Hematopoietic multipotent progenitor cell treated with erythropoietin and hydrocortisone succinate and interleukin-3 and kit ligand, for 15 days (in vitro differentiated cells): ENCODE measurements at regions not wholly inside any gene's neighbourhood (a gene's known extent, or its start where the extent isn't known, plus 50 kb on each side); places are given as distances from the start of the nearest gene placed in this dataset.

Experiments
- DNase-seq: peaks from one replicate; pipeline ENCODE4 v3.0.0-alpha.2; 2015; ENCODE audit warnings: low spot score

DNA sequence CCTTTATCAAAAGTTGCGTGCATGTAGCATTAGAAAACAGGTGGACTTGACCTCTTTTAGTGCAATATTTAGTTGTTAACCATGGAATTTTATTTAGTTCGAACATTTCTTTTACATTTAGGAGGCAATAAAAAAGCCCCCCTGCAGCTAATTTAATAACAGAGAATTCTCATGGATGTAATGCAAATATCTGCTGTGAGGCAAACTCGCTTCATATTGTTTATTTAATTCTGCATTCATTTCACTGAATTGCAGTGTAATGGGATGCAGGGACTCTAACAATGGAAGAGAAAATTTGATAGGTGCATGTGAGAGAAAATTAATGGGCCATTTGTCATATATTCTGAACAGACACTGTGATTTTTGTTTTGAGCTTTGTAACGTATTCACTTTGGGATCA is 205.1 kb upstream of the CHD1 start:
- no peak for DNase-seq

DNA sequence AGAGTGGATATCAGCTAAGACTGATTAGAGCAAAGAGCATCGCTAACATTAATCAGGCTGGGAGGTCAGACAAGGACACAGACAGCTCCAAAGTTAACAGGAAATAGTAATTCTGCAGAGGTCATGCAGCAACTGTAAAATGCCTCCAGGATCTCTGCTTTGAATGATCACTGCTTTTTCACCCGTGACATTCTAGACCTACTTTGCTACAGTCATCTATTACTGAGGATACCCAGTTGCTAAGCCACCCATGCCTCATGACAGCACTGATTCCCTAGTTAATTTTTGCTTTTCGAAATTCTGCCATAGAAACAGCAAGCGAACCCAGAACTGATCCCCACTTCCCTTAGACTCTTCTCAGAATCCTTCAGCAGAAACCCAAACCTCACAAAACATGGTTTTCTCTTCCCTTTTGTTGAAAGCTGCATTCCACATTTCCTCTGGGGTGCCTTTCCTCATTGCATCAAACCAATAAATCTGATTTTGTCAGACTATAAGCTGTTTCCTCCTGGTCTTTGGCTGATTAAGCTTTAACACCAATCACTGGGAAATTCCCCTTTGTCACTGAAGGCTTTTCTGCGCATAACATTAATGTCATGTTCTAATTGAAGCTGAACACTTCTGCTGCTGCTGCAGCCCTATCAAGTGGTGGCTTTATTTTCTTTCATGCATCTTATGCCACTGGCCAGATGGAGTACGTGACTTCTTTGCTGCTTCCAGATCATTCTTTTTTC is 201.1 kb upstream of the CHD1 start:
- DNase-seq: no peak

DNA sequence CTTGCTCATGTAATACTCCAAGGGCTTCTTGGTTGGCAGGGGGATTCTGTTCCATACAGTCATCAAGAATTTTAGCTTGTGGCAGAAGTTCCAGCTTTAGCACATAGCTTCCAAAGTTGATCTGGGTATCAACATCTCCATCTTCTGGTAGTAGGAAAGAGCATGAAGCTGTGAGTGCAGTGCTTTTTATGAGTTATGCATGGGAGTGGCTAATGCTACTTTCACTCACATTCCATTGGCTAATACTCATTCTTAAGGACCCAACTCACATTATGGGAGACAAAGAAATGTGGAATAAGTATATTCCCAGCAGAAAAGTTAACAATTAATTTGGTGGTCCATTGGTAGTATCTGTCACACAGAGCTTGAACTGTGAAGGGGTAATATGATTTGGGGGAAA is 194.2 kb upstream of the CHD1 start:
- DNase-seq: no peak

DNA sequence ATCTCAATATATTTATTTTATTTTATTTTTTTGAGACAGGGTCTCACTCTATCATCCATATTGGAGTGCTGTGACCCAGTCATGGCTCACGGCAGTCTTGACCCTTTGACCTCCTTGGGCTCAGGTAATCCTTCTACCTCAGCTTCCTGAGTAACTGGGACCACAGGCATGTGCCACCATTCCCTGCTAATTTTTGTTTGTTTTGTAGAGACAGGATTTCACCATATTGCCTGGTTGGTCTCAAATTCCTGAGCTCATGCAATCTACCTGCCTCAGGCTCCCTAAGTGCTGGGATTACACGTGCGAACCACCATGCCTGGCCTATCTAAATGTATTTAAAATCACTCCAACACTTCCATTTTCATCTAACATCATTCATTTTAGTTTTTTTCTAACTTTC is 190.5 kb upstream of the CHD1 start:
- no peak for DNase-seq

DNA sequence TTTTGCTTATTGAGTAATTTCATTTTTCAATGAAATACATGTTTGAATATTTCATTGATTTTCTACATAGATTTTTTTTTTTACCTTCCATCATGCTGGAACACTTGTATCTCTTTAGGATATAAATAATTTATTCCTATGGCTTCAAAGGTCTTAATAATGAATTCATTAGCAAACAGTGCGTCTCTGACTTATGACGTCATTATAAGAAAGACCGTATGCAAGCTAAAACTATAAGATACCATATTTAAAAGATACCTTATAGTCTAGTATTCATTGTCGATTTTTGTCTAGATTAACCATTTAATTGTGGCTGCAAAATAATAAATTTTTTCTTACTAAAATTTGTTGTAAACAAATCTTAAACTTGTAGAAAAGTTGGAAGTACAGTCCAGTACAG is 187.7 kb upstream of the CHD1 start:
- DNase-seq: no peak

DNA sequence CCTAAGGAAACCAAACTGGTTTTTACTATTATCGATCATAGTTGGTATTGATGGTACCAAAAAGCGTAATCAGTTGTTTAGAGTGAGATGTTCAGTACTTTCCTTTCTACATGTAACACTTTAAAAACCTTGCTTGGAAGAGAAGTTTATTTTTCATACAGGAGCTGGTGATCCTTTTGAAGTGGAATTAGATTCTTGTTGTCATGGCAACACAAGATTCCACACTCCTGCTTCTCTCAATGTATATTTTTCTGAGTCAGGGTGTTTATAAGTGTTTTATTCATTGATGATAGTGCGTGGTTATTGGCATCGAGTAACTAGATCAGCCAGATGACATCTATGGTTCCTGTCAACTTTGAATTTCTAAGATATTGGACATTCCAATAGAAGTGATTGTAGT is 181.1 kb upstream of the CHD1 start:
- no peak for DNase-seq

DNA sequence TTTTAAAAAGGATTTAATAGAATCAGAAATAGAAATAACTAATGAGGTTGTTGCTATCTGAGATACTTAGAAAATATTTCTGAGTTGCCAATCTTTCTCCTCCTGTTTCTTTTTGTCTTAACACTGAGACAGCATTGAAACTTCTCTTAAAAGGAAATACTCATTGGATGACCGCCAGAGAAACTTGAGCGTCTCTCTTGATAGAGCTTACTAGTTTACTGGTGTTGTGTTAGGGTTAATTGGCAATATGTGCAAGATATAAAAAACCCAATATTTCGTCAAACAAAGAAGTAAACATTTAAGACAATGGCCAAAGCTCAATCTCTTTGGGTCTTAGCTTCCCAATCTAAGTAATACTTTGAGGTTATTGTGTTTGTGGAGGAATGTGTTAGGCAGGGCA is 176.4 kb upstream of the CHD1 start:
- no peak for DNase-seq

DNA sequence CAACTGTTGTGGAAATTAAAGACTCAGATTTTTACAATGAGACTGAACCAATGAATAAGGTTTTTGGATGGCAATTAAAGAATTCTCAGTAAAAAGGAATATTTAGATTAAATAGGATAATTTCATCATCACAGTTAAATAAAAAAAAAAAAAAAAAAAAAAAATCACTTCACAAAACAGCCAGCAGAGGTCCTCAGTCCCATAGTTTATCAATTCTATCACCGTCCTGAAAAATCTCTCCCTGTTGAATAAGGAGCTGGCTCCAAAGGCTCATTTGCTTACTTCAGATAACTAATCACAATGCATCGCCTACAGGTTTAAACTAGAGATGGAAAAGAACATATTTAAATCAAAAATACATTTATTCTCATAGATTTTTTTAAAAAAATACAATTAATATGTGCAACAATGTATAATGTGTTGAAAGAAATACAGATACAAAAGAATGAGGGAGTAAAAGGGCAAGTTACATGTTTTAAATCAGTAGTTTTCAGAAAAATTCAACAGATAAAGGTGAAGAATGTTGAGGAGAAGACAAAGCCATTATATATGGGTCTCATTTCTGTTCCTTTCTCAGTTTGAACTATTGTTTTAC is 175.8 kb upstream of the CHD1 start:
- DNase-seq: peak; percentile 36

DNA sequence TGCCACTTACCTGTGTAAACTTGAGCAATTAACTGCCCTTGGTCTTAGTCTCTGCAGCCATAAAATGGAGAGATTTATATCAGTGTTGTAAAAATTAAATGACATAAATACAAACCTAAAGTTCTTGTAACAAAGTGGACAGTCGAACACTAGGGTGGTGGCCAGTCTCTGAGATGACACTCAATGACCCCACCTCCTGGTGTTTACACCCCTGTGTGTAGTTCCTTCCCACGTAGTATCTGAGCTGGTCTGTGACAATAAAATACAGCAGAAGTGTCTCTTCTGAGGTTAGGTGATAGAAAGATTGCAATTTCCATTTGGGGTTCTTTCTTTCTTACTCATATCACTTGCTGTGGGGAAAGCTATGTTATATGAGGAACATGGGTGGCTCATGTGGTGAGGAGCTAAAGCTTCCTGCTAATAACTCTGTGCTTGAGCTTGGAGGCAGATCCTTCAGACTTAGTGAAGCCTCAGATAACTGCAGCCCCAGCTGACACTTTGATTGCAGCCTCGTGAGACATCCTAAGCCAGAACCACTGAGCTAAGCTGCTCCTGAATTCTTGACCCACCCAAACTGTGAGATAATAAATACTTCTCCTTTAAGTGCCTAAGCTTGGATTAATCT is 173.4 kb upstream of the CHD1 start:
- no peak for DNase-seq

DNA sequence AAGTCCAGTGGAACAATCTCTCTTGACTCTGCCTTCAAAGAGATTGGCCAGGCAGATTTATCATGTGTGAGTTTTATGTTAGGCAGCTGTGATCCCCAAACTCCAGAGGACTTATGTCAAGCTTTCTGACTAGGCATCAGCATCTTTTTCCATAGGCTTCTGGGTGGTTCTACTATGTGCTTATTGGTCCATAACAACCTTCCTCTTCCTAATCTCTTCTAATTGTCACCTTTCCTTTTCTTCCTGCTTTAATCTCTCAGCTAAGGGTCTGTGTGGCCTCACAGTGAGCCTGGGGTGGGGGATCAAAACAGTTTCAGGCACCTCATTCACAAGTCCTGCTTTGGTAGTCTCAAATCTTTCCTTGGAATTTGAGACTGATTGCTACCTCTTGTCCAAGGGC is 170.9 kb upstream of the CHD1 start:
- no peak for DNase-seq

DNA sequence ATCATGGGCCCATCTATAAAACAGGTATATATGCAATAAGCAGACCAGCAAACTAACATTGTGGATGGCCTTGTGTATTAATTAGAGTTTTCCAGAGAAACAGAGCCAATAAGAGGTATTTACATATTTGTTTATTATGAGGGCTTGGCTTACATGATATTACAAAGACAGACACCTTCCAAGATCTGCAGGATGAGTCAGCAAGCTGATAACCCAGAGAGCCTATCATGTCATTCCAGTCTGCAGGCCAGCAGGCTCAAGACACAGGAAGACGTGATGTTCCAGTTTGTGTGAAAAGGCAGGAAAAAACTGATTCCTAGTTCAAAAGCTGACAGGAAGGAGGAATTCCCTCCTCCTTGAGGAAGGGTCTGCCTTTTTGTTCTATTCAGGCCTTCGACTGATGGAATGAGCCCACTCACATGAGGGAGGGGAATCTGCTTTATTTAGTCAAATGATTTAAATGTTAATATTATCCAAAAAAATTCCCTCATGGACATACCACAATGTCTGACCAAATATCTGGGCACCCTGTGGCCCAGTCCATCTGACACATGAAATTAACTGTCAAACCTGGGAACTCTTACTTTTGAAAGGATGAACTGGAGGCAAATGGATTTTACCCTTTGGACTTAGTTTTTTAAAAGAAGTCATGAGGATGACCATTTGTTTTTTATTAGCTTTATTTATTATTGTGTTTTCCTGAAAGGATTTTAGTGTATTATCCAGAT is 161.2 kb upstream of the CHD1 start:
- DNase-seq: no peak

DNA sequence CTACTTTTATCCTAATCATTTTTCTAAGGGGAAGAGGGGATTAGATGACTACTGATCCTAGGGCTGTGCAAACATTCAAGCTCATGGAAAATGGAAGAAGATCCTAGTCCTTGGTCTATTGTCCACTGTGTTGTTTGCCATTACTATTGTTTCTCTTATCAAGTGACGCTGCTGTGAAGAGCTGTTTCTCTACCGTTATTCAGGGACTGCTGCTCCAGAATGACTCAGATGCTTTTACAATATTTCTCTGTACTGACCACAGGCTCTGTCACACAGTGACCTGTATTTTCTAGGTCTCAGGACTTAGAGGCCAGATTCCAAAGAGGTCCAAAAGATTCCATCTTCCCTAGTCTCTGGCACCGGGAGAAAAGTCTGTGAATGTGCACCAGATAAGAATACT is 159.5 kb upstream of the CHD1 start:
- DNase-seq: no peak

DNA sequence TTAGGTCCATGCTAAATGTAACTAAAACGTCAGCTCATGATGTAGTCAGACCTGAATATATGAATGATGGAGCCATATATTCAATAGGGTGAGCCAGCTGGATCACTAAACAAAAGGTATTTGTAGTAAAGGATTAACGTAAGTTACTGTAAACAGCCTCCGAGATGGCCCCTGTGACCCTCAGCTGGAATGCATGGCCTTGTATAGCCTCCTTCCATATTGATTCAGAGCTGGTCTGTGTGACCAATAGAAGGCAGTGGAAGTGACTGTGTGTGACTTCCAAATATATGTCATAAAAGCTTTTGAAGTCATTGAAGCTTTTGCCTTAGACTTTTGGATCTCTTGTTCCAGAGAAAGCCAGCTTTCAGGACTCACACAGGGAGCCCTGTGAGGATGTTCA is 154.4 kb upstream of the CHD1 start:
- DNase-seq: no peak

DNA sequence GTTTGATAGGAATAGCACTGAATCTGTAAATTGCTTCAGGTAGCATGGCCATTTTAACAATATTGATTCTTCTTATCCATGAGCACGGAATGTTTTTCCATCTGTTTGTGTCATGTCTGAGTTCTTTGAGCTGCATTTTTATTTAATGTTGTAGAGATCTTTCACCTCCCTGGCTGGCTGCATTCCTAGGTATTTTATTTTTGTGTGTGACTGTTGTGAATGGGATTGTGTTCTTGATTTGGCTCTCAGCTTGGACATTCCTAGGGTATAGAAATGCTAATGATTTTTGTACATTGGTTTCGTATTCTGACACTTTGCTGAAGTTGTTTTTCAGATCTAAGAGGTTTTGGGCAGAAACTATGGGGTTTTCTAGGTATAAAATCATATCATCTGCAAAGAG is 152.9 kb upstream of the CHD1 start:
- DNase-seq: no peak

DNA sequence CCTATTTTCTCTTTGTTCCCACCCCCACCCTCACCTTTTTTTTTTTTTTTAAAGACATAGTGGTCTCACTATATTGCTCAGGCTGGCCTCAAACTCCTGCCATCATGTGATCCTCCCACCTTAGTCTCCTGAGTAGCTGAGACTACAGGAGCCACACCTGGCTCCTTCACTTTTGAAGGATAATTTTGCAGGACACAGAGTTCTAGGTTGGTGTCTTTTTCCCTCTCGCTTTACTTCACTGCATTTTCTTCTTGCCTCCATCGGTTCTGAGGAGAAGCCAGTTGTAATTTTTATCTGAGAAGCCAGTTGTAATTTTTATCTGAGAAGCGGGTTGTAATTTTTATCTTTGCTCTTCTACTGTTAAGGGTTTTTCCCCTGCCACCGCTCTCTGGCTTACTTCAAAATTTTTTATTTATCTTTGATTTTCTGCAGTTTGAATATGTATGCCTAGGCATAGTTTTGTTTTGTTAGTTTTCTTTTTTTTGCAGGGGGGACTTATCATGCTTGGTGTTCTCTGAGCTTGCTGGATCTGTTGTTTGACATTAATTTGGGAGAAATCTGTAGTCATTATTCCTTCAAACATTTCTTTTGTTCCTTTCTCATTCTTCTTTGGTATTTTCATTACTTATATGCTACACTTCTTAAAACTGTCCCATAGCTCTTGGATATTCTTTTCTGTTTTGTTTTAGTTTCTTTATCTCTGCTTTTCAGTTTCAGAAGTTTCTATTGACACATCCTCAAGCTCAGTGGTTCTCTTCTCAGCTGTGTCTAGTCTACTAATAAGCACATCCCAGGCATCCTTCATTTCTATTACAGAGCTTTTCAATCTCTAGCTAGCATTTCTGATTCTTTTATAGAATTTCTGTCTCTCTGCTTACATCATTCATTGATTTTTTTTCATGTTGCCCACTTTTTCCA is 148.2 kb upstream of the CHD1 start:
- peak; percentile 15 for DNase-seq

DNA sequence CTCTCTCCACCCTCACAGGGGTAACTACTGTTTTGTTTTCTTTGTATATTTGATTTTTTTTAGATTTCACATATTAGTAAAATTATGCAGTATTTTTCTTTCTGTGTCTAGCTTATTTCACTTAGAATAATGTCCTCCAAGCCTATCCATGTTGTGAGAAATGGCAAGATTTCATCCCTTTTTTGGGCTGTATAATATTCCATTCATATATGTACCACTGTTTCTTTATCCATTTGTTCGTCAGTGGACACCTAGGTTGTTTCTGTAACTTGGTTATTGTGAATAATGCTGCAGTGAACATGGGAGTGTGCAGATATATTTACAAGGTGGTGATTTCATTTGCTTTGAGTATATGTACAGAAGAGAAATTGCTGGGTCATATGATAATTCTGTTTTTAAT is 144.0 kb upstream of the CHD1 start:
- DNase-seq: no peak

DNA sequence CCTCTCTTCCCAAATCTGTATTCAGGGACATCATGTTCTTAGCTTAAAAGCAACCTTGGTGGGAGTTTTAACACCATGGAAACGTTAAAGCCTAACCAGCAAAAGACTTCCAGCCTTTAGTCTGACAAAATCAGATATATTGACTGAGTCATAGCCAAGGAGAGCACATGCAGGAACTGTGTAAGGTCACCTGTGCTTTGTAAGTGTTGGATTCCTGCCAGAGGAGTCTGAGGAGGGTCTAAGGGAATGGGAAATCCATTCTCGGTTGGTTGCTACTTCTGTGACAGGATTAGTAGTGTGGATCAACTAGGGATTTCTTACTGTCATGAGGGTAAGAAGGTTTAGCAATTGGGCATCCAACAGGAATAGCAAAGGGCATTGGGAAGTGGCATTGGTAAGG is 142.0 kb upstream of the CHD1 start:
- DNase-seq: no peak

DNA sequence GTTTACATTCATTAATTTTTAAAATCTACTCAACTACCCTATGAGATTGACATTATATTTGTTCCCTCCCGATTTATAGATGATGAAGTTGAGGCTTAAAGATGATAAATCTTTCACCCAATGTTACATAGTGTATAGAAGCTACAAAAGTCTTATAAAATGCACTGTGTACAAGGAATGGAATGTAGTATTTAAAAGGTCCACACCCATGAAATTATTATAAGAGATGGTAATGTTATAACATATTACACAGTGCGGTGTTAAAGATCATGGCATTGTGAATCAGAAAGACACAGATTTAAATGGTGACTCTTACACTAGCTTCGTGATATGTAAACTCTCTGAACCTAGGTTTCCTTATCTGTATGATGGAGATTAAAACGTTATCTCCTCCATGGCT is 141.6 kb upstream of the CHD1 start:
- DNase-seq: no peak

DNA sequence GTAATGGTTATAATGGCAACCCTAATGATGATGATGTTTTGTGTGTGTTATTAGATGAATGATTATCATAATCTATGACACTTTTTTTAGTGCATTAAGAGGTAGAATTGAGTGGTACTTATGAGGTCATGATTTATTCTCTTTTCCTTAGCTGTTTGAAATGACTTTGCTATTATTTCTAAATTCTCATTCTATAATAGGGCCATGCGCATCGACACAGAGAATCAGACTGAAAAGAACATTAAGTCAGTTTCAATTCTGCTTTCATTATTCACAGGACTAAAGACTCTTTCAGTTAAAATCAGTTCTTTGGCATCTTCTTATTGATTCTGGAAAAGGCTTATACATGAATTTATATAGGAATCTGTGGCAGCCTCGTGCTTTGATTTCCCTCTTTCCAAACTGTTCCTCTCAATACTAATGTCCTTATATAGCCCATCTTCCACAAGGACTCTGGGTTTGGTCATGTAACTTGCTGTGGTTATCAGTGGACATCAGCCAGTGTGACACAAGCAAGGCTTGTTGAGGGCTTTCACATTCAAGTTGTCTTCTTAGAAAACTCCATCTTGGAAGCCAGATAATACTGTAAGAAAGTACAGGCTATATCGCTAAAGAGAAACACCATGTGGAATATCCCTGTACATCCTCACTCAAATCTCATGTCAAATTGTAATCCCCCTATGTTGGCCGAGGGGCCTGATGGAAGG is 140.3 kb upstream of the CHD1 start:
- DNase-seq: no peak

DNA sequence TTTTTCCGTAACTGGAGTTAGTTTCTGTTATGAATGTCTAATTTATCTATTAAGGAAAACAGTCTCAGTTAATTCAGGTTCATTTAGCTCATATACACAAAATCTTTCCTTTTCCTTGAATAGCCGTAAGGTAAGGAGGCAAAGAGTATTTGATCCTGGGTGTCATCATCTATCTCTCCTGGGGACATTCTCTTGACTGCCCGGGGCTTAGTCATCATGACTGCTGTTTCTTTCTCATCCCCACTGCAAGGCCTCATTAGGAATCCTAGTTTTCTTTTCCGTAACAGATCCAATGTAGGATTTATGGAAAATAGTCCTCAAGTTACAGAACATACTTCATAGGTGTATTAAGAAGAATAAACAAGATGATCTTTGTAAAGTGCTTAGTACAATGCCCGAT is 134.9 kb upstream of the CHD1 start:
- DNase-seq: no peak

DNA sequence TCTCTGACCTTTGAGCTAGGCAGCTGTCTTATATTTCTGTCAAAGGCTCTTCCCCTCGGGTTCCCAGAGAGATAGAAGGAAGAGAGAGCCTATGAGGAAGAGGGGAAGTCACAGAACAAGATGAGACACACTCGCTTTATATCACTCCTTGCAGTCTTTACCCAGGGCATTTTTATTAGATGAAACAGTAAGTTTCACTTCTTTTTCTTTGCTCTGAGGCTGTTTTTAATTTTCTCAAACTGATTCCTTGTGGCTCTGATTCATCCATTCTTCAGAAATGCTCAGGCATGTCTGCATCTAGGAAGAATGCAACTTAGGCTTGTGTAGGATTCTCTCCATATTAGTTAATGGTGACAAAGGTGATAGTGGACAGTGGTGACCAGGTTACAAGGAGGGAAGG is 132.9 kb upstream of the CHD1 start:
- no peak for DNase-seq
